Kidney capillary endothelial cell (primary cell): ENCODE measurements at regions not wholly inside any gene's neighbourhood (a gene's known extent, or its start where the extent isn't known, plus 50 kb on each side); places are given as distances from the start of the nearest gene placed in this dataset.

Source experiments
- DNase-seq: peaks from one replicate; pipeline ENCODE4 v3.0.0-alpha.2; 2018; ENCODE audit warnings: low spot score

GRCh38 chr10:34866848-34867247, 51.8 kb upstream of the PARD3 start:
- DNase-seq, result no peak
